Limb (tissue), 2 donors: ENCODE measurements at regions not wholly inside any gene's neighbourhood (a gene's known extent, or its start where the extent isn't known, plus 50 kb on each side); places are given as distances from the start of the nearest gene placed in this dataset.
"Not testable (repeated sequence)": the region's sequence is repeated elsewhere in the genome, so short reads cannot be mapped to it uniquely, and the experiment has no call there.

Experiments
- DNase-seq, 2 donors: peaks; one replicate each; pipeline ENCODE4 v3.0.0-alpha.2; 2016; ENCODE audit errors: extremely low spot score in 2 of 2

GRCh38 chr5:26415987-26416779, 622.2 kb downstream of the CDH9 start:
- no peak for DNase-seq

- no peak for DNase-seq
Measured at GRCh38 chr5:26390608-26391007, 647.8 kb downstream of the CDH9 start.

- no peak for DNase-seq
Measured at GRCh38 chr5:26388976-26389375, 649.4 kb downstream of the CDH9 start.

- no peak for DNase-seq
Measured at GRCh38 chr5:26386532-26386931, 651.9 kb downstream of the CDH9 start.

GRCh38 chr5:26364624-26365023, 673.8 kb downstream of the CDH9 start:
- not testable (repeated sequence) for DNase-seq

- no peak for DNase-seq
Measured at GRCh38 chr5:26343801-26344325, 694.5 kb downstream of the CDH9 start.

- no peak for DNase-seq
Measured at GRCh38 chr5:26339576-26339975, 698.8 kb downstream of the CDH9 start.

- DNase-seq: peak in 1 of 2 donors; percentile 24
Measured at GRCh38 chr5:26329562-26330189, 708.7 kb downstream of the CDH9 start.

- no peak for DNase-seq
Measured at GRCh38 chr5:26326153-26326759, 712.1 kb downstream of the CDH9 start.

GRCh38 chr5:26325432-26325831, 713.0 kb downstream of the CDH9 start:
- not testable (repeated sequence) for DNase-seq

- DNase-seq: not testable (repeated sequence)
Measured at GRCh38 chr5:26324273-26324895, 714.0 kb downstream of the CDH9 start.

- DNase-seq: no peak
Measured at GRCh38 chr5:26323794-26324193, 714.6 kb downstream of the CDH9 start.

- no peak for DNase-seq
Measured at GRCh38 chr5:26321278-26321677, 717.1 kb downstream of the CDH9 start.

- DNase-seq: no peak
Measured at GRCh38 chr5:26310415-26310814, 728.0 kb downstream of the CDH9 start.

GRCh38 chr5:26295541-26295940, 742.8 kb downstream of the CDH9 start:
- no peak for DNase-seq

- DNase-seq: no peak
Measured at GRCh38 chr5:26282190-26282589, 756.2 kb downstream of the CDH9 start.

- DNase-seq: no peak
Measured at GRCh38 chr5:26278078-26278477, 760.3 kb downstream of the CDH9 start.

GRCh38 chr5:26259081-26259480, 779.3 kb downstream of the CDH9 start:
- no peak for DNase-seq

GRCh38 chr5:26245321-26245720, 793.1 kb downstream of the CDH9 start:
- DNase-seq: no peak

- no peak for DNase-seq
Measured at GRCh38 chr5:26239588-26239987, 798.8 kb downstream of the CDH9 start.

- DNase-seq: no peak
Measured at GRCh38 chr5:26237489-26237888, 800.9 kb downstream of the CDH9 start.

GRCh38 chr5:26236936-26237335, 801.5 kb downstream of the CDH9 start:
- DNase-seq: no peak
